GM18505 (cell line): ENCODE measurements at regions not wholly inside any gene's neighbourhood (a gene's known extent, or its start where the extent isn't known, plus 50 kb on each side); places are given as distances from the start of the nearest gene placed in this dataset.
"Not testable (repeated sequence)": the region's sequence is repeated elsewhere in the genome, so short reads cannot be mapped to it uniquely, and the experiment has no call there.

Experiments used
- ATAC-seq: cut with Tn5 transposase; IDR thresholded peaks from one replicate; pipeline ENCODE4 v1.9.1; 2021; ENCODE audit not compliant: unreplicated experiment
- POLR2A ChIP-seq: IDR thresholded peaks from 4 replicates; pipeline ENCODE4 v1.6.1; 2011; ENCODE audit warnings: borderline replicate concordance; ENCODE audit not compliant: insufficient read depth, insufficient read length; ENCODE audit errors: extremely low read depth

- no peak for TF ChIP-seq POLR2A
- no peak for ATAC-seq
Observed at GRCh38 chr4:160537681-160538080, 1434.8 kb downstream of the RAPGEF2 start.

- TF ChIP-seq POLR2A: no peak
- ATAC-seq: no peak
Observed at GRCh38 chr4:160546201-160546600, 1443.3 kb downstream of the RAPGEF2 start.

- ATAC-seq: not testable (repeated sequence)
Observed at GRCh38 chr4:160549951-160550519, 1447.2 kb downstream of the RAPGEF2 start.

GRCh38 chr4:160562661-160563060, 1459.8 kb downstream of the RAPGEF2 start:
- ATAC-seq: no peak
- TF ChIP-seq POLR2A: no peak

- ATAC-seq: no peak
- no peak for TF ChIP-seq POLR2A
Observed at GRCh38 chr4:160563552-160564282, 1460.8 kb downstream of the RAPGEF2 start.

GRCh38 chr4:160567634-160568033, 1464.8 kb downstream of the RAPGEF2 start:
- ATAC-seq: no peak

GRCh38 chr4:160570271-160570670, 1467.4 kb downstream of the RAPGEF2 start:
- ATAC-seq: no peak
- no peak for TF ChIP-seq POLR2A

More at GRCh38 chr4:160567634-160568033, 1464.8 kb downstream of the RAPGEF2 start:
- TF ChIP-seq POLR2A: no peak

- ATAC-seq: not testable (repeated sequence)
Observed at GRCh38 chr4:160574272-160574671, 1471.4 kb downstream of the RAPGEF2 start.

GRCh38 chr4:160580581-160580980, 1477.7 kb downstream of the RAPGEF2 start:
- ATAC-seq: no peak
- no peak for TF ChIP-seq POLR2A

- ATAC-seq: no peak
- no peak for TF ChIP-seq POLR2A
Observed at GRCh38 chr4:160592258-160592657, 1489.4 kb downstream of the RAPGEF2 start.

- TF ChIP-seq POLR2A: no peak
- no peak for ATAC-seq
Observed at GRCh38 chr4:160595646-160596045, 1492.8 kb downstream of the RAPGEF2 start.

GRCh38 chr4:160604541-160604940, 1501.7 kb downstream of the RAPGEF2 start:
- ATAC-seq: no peak
- no peak for TF ChIP-seq POLR2A

- TF ChIP-seq POLR2A: no peak
- ATAC-seq: no peak
Observed at GRCh38 chr4:160611181-160611580, 1508.3 kb downstream of the RAPGEF2 start.

GRCh38 chr4:160631044-160631443, 1528.2 kb downstream of the RAPGEF2 start:
- no peak for TF ChIP-seq POLR2A
- ATAC-seq: no peak
